ENCODE measurements at regions not wholly inside any gene's neighbourhood (a gene's known extent, or its start where the extent isn't known, plus 50 kb on each side); places are given as distances from the start of the nearest gene placed in this dataset.

DNA sequence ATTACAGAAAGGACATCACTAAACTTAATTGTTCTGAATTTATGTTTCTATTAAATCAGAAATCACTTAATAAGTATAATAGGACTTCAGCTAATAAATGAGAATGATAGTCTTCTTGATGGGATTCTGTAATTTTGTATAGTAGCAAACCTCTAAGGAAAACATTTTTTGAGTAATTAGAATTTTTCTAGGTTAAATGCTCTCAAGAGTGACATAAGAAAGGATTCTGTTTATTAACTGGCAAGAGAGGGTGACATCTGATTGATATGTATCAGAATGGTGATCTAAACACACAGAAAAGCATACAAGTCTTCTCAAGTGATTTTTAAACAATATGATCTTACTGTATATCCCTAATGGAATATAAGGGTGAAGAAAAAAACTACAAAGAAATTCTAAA lies 1597.7 kb upstream of the PRR20A start:
- no peak overlapping the region for H3K4me3 ChIP-seq (ENCODE audit: low read depth, low read length)
- no peaks in the 10 kb centered on the region for H3K36me3 ChIP-seq (ENCODE audit: control insufficient read depth in 2 of 2, insufficient read depth in 1 of 2, low read length in 2 of 2)
- TF ChIP-seq, protein P1, sequence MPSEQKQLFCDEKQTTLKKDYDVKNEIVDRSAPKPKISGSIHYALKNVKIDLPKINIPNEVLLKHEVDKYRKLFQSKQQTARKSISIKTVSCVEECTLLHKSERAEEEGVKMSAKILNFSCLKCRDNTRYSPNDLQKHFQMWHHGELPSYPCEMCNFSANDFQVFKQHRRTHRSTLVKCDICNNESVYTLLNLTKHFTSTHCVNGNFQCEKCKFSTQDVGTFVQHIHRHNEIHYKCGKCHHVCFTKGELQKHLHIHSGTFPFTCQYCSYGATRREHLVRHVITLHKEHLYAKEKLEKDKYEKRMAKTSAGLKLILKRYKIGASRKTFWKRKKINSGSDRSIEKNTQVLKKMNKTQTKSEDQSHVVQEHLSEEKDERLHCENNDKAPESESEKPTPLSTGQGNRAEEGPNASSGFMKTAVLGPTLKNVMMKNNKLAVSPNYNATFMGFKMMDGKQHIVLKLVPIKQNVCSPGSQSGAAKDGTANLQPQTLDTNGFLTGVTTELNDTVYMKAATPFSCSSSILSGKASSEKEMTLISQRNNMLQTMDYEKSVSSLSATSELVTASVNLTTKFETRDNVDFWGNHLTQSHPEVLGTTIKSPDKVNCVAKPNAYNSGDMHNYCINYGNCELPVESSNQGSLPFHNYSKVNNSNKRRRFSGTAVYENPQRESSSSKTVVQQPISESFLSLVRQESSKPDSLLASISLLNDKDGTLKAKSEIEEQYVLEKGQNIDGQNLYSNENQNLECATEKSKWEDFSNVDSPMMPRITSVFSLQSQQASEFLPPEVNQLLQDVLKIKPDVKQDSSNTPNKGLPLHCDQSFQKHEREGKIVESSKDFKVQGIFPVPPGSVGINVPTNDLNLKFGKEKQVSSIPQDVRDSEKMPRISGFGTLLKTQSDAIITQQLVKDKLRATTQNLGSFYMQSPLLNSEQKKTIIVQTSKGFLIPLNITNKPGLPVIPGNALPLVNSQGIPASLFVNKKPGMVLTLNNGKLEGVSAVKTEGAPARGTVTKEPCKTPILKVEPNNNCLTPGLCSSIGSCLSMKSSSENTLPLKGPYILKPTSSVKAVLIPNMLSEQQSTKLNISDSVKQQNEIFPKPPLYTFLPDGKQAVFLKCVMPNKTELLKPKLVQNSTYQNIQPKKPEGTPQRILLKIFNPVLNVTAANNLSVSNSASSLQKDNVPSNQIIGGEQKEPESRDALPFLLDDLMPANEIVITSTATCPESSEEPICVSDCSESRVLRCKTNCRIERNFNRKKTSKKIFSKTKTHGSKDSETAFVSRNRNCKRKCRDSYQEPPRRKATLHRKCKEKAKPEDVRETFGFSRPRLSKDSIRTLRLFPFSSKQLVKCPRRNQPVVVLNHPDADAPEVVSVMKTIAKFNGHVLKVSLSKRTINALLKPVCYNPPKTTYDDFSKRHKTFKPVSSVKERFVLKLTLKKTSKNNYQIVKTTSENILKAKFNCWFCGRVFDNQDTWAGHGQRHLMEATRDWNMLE (tag by site-specific recombination; conservative IDR thresholded peaks at IDR 0.05; ENCODE audit: low read depth), result no peak
- TF ChIP-seq ZNF132 (tag by site-specific recombination; IDR thresholded peaks at IDR 0.05; ENCODE audit: borderline replicate concordance), result no peak
- TF ChIP-seq PRDM1 (tag by site-specific recombination; IDR thresholded peaks at IDR 0.05), result no peak
- TF ChIP-seq ZNF473 (tag by site-specific recombination; IDR thresholded peaks at IDR 0.05), result no peak
- no peaks in the 10 kb centered on the region for H3K4me1 ChIP-seq (ENCODE audit: control insufficient read depth, insufficient read depth, low read length)
- ChIA-PET POLR2A (no interaction called here), CTCF (no interaction called here)
- H3K9me3 ChIP-seq (ENCODE audit: control insufficient read depth, insufficient read depth, low read depth, low read length), result no peaks in the 10 kb centered on the region
- H3K27ac ChIP-seq (ENCODE audit: extremely low read depth, low read depth, low read length), result no peak overlapping the region

DNA sequence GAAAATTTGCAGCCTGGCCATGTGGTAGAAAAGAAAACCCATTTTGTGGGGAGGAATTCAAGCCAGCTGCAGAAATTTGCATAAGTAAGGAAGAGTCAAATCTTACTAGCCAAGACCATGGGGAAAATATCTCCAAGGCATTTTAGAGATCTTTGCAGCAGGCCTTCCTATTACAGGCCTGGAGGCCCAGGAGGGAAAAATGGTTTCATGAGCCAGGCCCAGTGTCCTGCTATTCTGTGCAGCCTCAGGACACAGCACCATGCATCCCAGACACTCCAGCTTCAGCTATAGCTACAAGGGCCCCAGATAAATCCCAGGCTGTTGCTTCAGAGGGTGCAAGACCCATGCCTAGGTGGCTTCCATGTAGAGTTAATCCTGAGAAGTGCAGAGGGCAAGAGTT lies 1590.1 kb upstream of the PRR20A start:
- Histone ChIP-seq H3K9me3 (ENCODE audit: control insufficient read depth, insufficient read depth, low read depth, low read length) (no peaks in the 10 kb centered on the region), H3K36me3 (ENCODE audit: control insufficient read depth in 2 of 2, insufficient read depth in 1 of 2, low read length in 2 of 2) (no peaks in the 10 kb centered on the region), H3K4me1 (ENCODE audit: control insufficient read depth, insufficient read depth, low read length) (no peaks in the 10 kb centered on the region), H3K27ac (ENCODE audit: extremely low read depth, low read depth, low read length) (no peak overlapping the region), H3K4me3 (ENCODE audit: low read depth, low read length) (no peak overlapping the region)
- CTCF ChIA-PET, result no interaction called here
- POLR2A ChIA-PET, result no interaction called here
- TF ChIP-seq ZNF585B (tag by site-specific recombination; IDR thresholded peaks at IDR 0.05), result peak; percentile 73
- TF ChIP-seq, protein P2, sequence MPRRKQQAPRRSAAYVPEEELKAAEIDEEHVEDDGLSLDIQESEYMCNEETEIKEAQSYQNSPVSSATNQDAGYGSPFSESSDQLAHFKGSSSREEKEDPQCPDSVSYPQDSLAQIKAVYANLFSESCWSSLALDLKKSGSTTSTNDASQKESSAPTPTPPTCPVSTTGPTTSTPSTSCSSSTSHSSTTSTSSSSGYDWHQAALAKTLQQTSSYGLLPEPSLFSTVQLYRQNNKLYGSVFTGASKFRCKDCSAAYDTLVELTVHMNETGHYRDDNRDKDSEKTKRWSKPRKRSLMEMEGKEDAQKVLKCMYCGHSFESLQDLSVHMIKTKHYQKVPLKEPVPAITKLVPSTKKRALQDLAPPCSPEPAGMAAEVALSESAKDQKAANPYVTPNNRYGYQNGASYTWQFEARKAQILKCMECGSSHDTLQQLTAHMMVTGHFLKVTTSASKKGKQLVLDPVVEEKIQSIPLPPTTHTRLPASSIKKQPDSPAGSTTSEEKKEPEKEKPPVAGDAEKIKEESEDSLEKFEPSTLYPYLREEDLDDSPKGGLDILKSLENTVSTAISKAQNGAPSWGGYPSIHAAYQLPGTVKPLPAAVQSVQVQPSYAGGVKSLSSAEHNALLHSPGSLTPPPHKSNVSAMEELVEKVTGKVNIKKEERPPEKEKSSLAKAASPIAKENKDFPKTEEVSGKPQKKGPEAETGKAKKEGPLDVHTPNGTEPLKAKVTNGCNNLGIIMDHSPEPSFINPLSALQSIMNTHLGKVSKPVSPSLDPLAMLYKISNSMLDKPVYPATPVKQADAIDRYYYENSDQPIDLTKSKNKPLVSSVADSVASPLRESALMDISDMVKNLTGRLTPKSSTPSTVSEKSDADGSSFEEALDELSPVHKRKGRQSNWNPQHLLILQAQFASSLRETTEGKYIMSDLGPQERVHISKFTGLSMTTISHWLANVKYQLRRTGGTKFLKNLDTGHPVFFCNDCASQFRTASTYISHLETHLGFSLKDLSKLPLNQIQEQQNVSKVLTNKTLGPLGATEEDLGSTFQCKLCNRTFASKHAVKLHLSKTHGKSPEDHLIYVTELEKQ (tag by site-specific recombination; IDR thresholded peaks at IDR 0.05; ENCODE audit: borderline replicate concordance), result no peak

GRCh38 chr13:55553701-55554100 lies 1587.0 kb upstream of the PRR20A start:
- ChIA-PET POLR2A (no interaction called here), CTCF (no interaction called here)
- no peak for TF ChIP-seq ZNF692 (tag by site-specific recombination; IDR thresholded peaks at IDR 0.05)
- no peak for TF ChIP-seq GLI2 (tag by site-specific recombination; IDR thresholded peaks at IDR 0.05; ENCODE audit: borderline replicate concordance, low read depth)
- no peak for TF ChIP-seq ZNF16 (tag by site-specific recombination; IDR thresholded peaks at IDR 0.05; ENCODE audit: low read depth)
- no peak for TF ChIP-seq ZNF114 (tag by site-specific recombination; IDR thresholded peaks at IDR 0.05)
- TF ChIP-seq ZNF350 (tag by site-specific recombination; IDR thresholded peaks at IDR 0.05), result no peak
- no peak for TF ChIP-seq ZNF398 (tag by site-specific recombination; IDR thresholded peaks at IDR 0.05)
- TF ChIP-seq, protein P3, sequence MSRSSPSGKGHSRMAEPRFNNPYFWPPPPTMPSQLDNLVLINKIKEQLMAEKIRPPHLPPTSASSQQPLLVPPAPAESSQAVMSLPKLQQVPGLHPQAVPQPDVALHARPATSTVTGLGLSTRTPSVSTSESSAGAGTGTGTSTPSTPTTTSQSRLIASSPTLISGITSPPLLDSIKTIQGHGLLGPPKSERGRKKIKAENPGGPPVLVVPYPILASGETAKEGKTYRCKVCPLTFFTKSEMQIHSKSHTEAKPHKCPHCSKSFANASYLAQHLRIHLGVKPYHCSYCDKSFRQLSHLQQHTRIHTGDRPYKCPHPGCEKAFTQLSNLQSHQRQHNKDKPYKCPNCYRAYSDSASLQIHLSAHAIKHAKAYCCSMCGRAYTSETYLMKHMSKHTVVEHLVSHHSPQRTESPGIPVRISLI (tag by site-specific recombination; IDR thresholded peaks at IDR 0.05), result no peak
- TF ChIP-seq, protein P4, sequence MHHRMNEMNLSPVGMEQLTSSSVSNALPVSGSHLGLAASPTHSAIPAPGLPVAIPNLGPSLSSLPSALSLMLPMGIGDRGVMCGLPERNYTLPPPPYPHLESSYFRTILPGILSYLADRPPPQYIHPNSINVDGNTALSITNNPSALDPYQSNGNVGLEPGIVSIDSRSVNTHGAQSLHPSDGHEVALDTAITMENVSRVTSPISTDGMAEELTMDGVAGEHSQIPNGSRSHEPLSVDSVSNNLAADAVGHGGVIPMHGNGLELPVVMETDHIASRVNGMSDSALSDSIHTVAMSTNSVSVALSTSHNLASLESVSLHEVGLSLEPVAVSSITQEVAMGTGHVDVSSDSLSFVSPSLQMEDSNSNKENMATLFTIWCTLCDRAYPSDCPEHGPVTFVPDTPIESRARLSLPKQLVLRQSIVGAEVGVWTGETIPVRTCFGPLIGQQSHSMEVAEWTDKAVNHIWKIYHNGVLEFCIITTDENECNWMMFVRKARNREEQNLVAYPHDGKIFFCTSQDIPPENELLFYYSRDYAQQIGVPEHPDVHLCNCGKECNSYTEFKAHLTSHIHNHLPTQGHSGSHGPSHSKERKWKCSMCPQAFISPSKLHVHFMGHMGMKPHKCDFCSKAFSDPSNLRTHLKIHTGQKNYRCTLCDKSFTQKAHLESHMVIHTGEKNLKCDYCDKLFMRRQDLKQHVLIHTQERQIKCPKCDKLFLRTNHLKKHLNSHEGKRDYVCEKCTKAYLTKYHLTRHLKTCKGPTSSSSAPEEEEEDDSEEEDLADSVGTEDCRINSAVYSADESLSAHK (tag by site-specific recombination; IDR thresholded peaks at IDR 0.05), result no peak

More at GRCh38 chr13:55553701-55554100, 1587.0 kb upstream of the PRR20A start:
- no peak overlapping the region for H3K4me3 ChIP-seq (ENCODE audit: low read depth, low read length)
- H3K9me3 ChIP-seq (ENCODE audit: control insufficient read depth, insufficient read depth, low read depth, low read length), result no peaks in the 10 kb centered on the region
- H3K4me1 ChIP-seq (ENCODE audit: control insufficient read depth, insufficient read depth, low read length), result no peaks in the 10 kb centered on the region
- no peak overlapping the region for H3K27ac ChIP-seq (ENCODE audit: extremely low read depth, low read depth, low read length)
- no peaks in the 10 kb centered on the region for H3K36me3 ChIP-seq (ENCODE audit: control insufficient read depth in 2 of 2, insufficient read depth in 1 of 2, low read length in 2 of 2)
